HG02623 (cell line): ENCODE measurements at regions not wholly inside any gene's neighbourhood (a gene's known extent, or its start where the extent isn't known, plus 50 kb on each side); places are given as distances from the start of the nearest gene placed in this dataset.

Experiments
- ATAC-seq: cut with Tn5 transposase; IDR thresholded peaks from one replicate; pipeline ENCODE4 v1.9.1; 2021; ENCODE audit warnings: moderate library complexity; ENCODE audit not compliant: unreplicated experiment

GRCh38 chr17:33750943-33751701 lies 458.0 kb upstream of the ASIC2 start:
- no peak for ATAC-seq

- no peak for ATAC-seq
Observed at GRCh38 chr17:33751702-33752065, 458.6 kb upstream of the ASIC2 start.

- no peak for ATAC-seq
Observed at GRCh38 chr17:33753452-33753851, 460.4 kb upstream of the ASIC2 start.

GRCh38 chr17:33756021-33756420 lies 462.9 kb upstream of the ASIC2 start:
- no peak for ATAC-seq

- ATAC-seq = no peak
Observed at GRCh38 chr17:33765871-33766270, 472.8 kb upstream of the ASIC2 start.

GRCh38 chr17:33766721-33767120 lies 473.6 kb upstream of the ASIC2 start:
- no peak for ATAC-seq

- no peak for ATAC-seq
Observed at GRCh38 chr17:33769066-33769465, 476.0 kb upstream of the ASIC2 start.

- ATAC-seq = no peak
Observed at GRCh38 chr17:33776304-33776703, 478.8 kb upstream of the CCL2 start.

- no peak for ATAC-seq
Observed at GRCh38 chr17:33776903-33777302, 478.2 kb upstream of the CCL2 start.

- ATAC-seq = no peak
Observed at GRCh38 chr17:33777674-33778073, 477.4 kb upstream of the CCL2 start.

- ATAC-seq = no peak
Observed at GRCh38 chr17:33778505-33779233, 476.4 kb upstream of the CCL2 start.

GRCh38 chr17:33779234-33779591 lies 475.9 kb upstream of the CCL2 start:
- ATAC-seq = no peak

GRCh38 chr17:33785281-33785680 lies 469.8 kb upstream of the CCL2 start:
- no peak for ATAC-seq

GRCh38 chr17:33786478-33786877 lies 468.6 kb upstream of the CCL2 start:
- no peak for ATAC-seq

GRCh38 chr17:33789658-33790057 lies 465.4 kb upstream of the CCL2 start:
- no peak for ATAC-seq

- ATAC-seq = no peak
Observed at GRCh38 chr17:33797181-33797580, 457.9 kb upstream of the CCL2 start.

GRCh38 chr17:33798308-33798707 lies 456.8 kb upstream of the CCL2 start:
- ATAC-seq = no peak

GRCh38 chr17:33802349-33803198 lies 452.5 kb upstream of the CCL2 start:
- ATAC-seq = no peak

GRCh38 chr17:33803199-33803685 lies 451.8 kb upstream of the CCL2 start:
- ATAC-seq = no peak

GRCh38 chr17:33803686-33804085 lies 451.4 kb upstream of the CCL2 start:
- no peak for ATAC-seq

GRCh38 chr17:33804401-33804800 lies 450.7 kb upstream of the CCL2 start:
- no peak for ATAC-seq

- ATAC-seq = no peak
Observed at GRCh38 chr17:33806631-33807030, 448.5 kb upstream of the CCL2 start.
